Psoas muscle (tissue), 7 donors: ENCODE measurements at regions not wholly inside any gene's neighbourhood (a gene's known extent, or its start where the extent isn't known, plus 50 kb on each side); places are given as distances from the start of the nearest gene placed in this dataset.

Experiments
- ATAC-seq, 4 donors: fragments of 200-7000 bp; cut with Tn5 transposase; one replicate each; pipeline ENCODE4 v1.9.1; 2020; ENCODE audit warnings: moderate library complexity in 3 of 4, mild to moderate bottlenecking in 2 of 4
- DNase-seq, 2 donors: peaks; one replicate each; pipeline ENCODE4 v3.0.0-alpha.2; 2020
- H3K27ac ChIP-seq: fragments of 200-600 bp; one replicate; pipeline ENCODE4 v1.8.0; 2022
- H3K27me3 ChIP-seq, 3 donors: fragments of 200-600 bp in 1 of 3; one replicate each; pipeline versions ENCODE4 v1.6.1 to v1.8.0; 2013 to 2022; ENCODE audit warnings: low read length in 2 of 3, mild to moderate bottlenecking in 2 of 3, moderate library complexity in 1 of 3; ENCODE audit not compliant: insufficient read depth in 3 of 3
- H3K36me3 ChIP-seq, 2 donors: fragments of 200-600 bp in 1 of 2; one replicate each; pipeline versions ENCODE4 v1.6.1 to v1.8.0; 2013 to 2022; ENCODE audit warnings: low read depth in 1 of 2, mild to moderate bottlenecking in 1 of 2, moderate library complexity in 1 of 2; ENCODE audit not compliant: insufficient read depth in 1 of 2
- H3K4me1 ChIP-seq: fragments of 200-600 bp; one replicate; pipeline ENCODE4 v1.8.0; 2022
- H3K4me3 ChIP-seq: fragments of 200-600 bp; one replicate; pipeline ENCODE4 v1.8.0; 2022; ENCODE audit warnings: mild to moderate bottlenecking
- H3K9me3 ChIP-seq: fragments of 200-600 bp; one replicate; pipeline ENCODE4 v1.8.0; 2022
- CTCF ChIP-seq: fragments of 200-600 bp; IDR thresholded peaks from one replicate; pipeline ENCODE4 v1.8.0; 2022; ENCODE audit warnings: antibody characterized with exemption
- WGBS, 3 donors: extraction: QIAGEN DNeasy Blood & Tissue Kit; methylation state at CpG; one replicate each; pipeline versions ENCODE4 v1.1.6 to v1.1.7; 2013; 5-methylcytosine and 5-hydroxymethylcytosine counted together
- intact Hi-C, 2 donors: fragments of 100-400 bp; cut with DNase I; formaldehyde crosslinking; loops; one replicate each; pipeline versions ENCODE4 v1.11.0 to v1.14.2; 2022
- donor health status: healthy with polysubstance abuse.
- donor health status: DM: no; HTN: no; CAD: no; lungs with moderate emphysema.
- donor health status: Bipolar disorder and iron deficiency.
- donor health status: healthy.
- donor health status: DM: yes; HTN: yes; CAD: no.
- donor health status: DM: no; HTN: no; CAD: no.
- donor health status: DM: yes; HTN: yes; CAD: no.

GRCh38 chrX:20330545-20330944 lies 63.8 kb upstream of the RPS6KA3 start:
- ATAC-seq (no peak), DNase-seq (no peak)
- no peak overlapping the region for H3K27ac ChIP-seq
- peaks cover 0 to 6% (median 0%) of the 10 kb centered on the region in 3 donors for H3K27me3 ChIP-seq
- no peak overlapping the region for H3K4me3 ChIP-seq
- H3K4me1 ChIP-seq = no peaks in the 10 kb centered on the region
- intact Hi-C loops = no loop called here
- TF ChIP-seq CTCF = no peak
- 67 to 77% (median 77%) methylated on average over 2 of the region's 2 CpGs for WGBS, 3 donors
- H3K9me3 ChIP-seq = no peaks in the 10 kb centered on the region
- no peaks in the 10 kb centered on the region for H3K36me3 ChIP-seq

GRCh38 chrX:20329435-20329834 lies 62.7 kb upstream of the RPS6KA3 start:
- H3K27ac ChIP-seq = no peak overlapping the region
- ATAC-seq = no peak
- intact Hi-C loops = loop anchor here in 1 of 2 donors (5.0 kb wide), 1 partner anchor 33 kb away; no protein-coding TSS in a partner anchor
- no peak for TF ChIP-seq CTCF
- H3K4me1 ChIP-seq = no peaks in the 10 kb centered on the region
- WGBS, 3 donors = 66 to 89% (median 88%) methylated on average over 3 of the region's 3 CpGs
- DNase-seq = no peak
- no peak overlapping the region for H3K4me3 ChIP-seq
- H3K36me3 ChIP-seq = no peaks in the 10 kb centered on the region
- H3K9me3 ChIP-seq = no peaks in the 10 kb centered on the region
- peaks cover 0 to 6% (median 0%) of the 10 kb centered on the region in 3 donors for H3K27me3 ChIP-seq

- TF ChIP-seq CTCF = no peak
- no peaks in the 10 kb centered on the region for H3K9me3 ChIP-seq
- ATAC-seq (peak; percentile 82 to 94 (median 92)), DNase-seq (no peak)
- H3K36me3 ChIP-seq = no peaks in the 10 kb centered on the region
- intact Hi-C loops = loop anchor here in 1 of 2 donors (5.0 kb wide), 1 partner anchor 36 kb away; no protein-coding TSS in a partner anchor
- no peak overlapping the region for H3K4me3 ChIP-seq
- H3K27me3 ChIP-seq = peaks cover 0 to 2% (median 0%) of the 10 kb centered on the region in 3 donors
- H3K4me1 ChIP-seq = no peaks in the 10 kb centered on the region
- WGBS, 3 donors = 35 to 42% (median 37%) methylated on average over 6 of the region's 6 CpGs
- H3K27ac ChIP-seq = peak overlapping the region; percentile 66
Measured at GRCh38 chrX:20325786-20326388, 59.2 kb upstream of the RPS6KA3 start.

- WGBS, 3 donors = 78 to 89% (median 85%) methylated on average over 5 of the region's 5 CpGs
- Histone ChIP-seq H3K9me3 (no peaks in the 10 kb centered on the region), H3K36me3 (no peaks in the 10 kb centered on the region), H3K4me3 (no peak overlapping the region), H3K4me1 (no peaks in the 10 kb centered on the region), H3K27ac (no peak overlapping the region), H3K27me3 (peaks cover 0 to 2% (median 0%) of the 10 kb centered on the region in 3 donors)
- TF ChIP-seq CTCF = no peak
- no peak for DNase-seq
- no peak for ATAC-seq
- intact Hi-C loops = no loop called here
Measured at GRCh38 chrX:20322887-20323286, 56.2 kb upstream of the RPS6KA3 start.
